SJSA1 (cell line): ENCODE measurements at regions not wholly inside any gene's neighbourhood (a gene's known extent, or its start where the extent isn't known, plus 50 kb on each side); places are given as distances from the start of the nearest gene placed in this dataset.

Experiments
- DNase-seq, 2 experiments: peaks; one replicate each; pipeline ENCODE4 v3.0.0-alpha.2; 2015 to 2020; ENCODE audit warnings: low spot score in 2 of 2, low read depth in 1 of 2
- H3K27ac ChIP-seq: fragments of 250-450 bp; sonication (Bioruptor Pico); 2 replicates; pipeline ENCODE4 v1.5.1; 2020; ENCODE audit warnings: mild to moderate bottlenecking, moderate library complexity
- H3K27me3 ChIP-seq: fragments of 250-450 bp; sonication (Bioruptor Pico); replicated peaks from 2 replicates; pipeline ENCODE4 v1.5.1; 2020; ENCODE audit warnings: mild to moderate bottlenecking, moderate library complexity
- H3K36me3 ChIP-seq: fragments of 250-450 bp; sonication (Bioruptor Pico); 2 replicates; pipeline ENCODE4 v1.5.1; 2020; ENCODE audit warnings: mild to moderate bottlenecking
- H3K4me1 ChIP-seq: fragments of 250-450 bp; sonication (Bioruptor Pico); replicated peaks from 2 replicates; pipeline ENCODE4 v1.6.1; 2021; ENCODE audit warnings: mild to moderate bottlenecking
- H3K4me3 ChIP-seq: fragments of 250-450 bp; sonication (Bioruptor Pico); 2 replicates; pipeline ENCODE4 v1.5.1; 2020; ENCODE audit warnings: mild to moderate bottlenecking
- H3K9me3 ChIP-seq: fragments of 250-450 bp; sonication (Bioruptor Pico); replicated peaks from 2 replicates; pipeline ENCODE4 v1.5.1; 2020; ENCODE audit warnings: mild to moderate bottlenecking

- no peak overlapping the region for H3K27ac ChIP-seq
- DNase-seq = no peak
- no peaks in the 10 kb centered on the region for H3K4me1 ChIP-seq
- no peaks in the 10 kb centered on the region for H3K36me3 ChIP-seq
- H3K9me3 ChIP-seq = no peaks in the 10 kb centered on the region
- H3K27me3 ChIP-seq = no peaks in the 10 kb centered on the region
- no peak overlapping the region for H3K4me3 ChIP-seq
Measured at GRCh38 chr6:92550501-92550900, 868.9 kb downstream of the EPHA7 start.

- Histone ChIP-seq H3K9me3 (no peaks in the 10 kb centered on the region), H3K4me3 (no peak overlapping the region), H3K4me1 (no peaks in the 10 kb centered on the region), H3K36me3 (no peaks in the 10 kb centered on the region), H3K27me3 (no peaks in the 10 kb centered on the region), H3K27ac (no peak overlapping the region)
- DNase-seq = no peak
Measured at GRCh38 chr6:92545861-92546260, 873.5 kb downstream of the EPHA7 start.

GRCh38 chr6:92541448-92542060 lies 877.8 kb downstream of the EPHA7 start:
- H3K36me3 ChIP-seq = no peaks in the 10 kb centered on the region
- 0 out of 2 replicates have a peak, but pooled peaks cover 3% of the 10 kb centered on the region for H3K9me3 ChIP-seq
- H3K27ac ChIP-seq = no peak overlapping the region
- no peaks in the 10 kb centered on the region for H3K4me1 ChIP-seq
- H3K27me3 ChIP-seq = no peaks in the 10 kb centered on the region
- no peak overlapping the region for H3K4me3 ChIP-seq
- DNase-seq = no peak

GRCh38 chr6:92538926-92539325 lies 880.4 kb downstream of the EPHA7 start:
- H3K4me3 ChIP-seq = no peak overlapping the region
- H3K27me3 ChIP-seq = no peaks in the 10 kb centered on the region
- H3K27ac ChIP-seq = no peak overlapping the region
- no peaks in the 10 kb centered on the region for H3K4me1 ChIP-seq
- DNase-seq = no peak
- H3K9me3 ChIP-seq = 0 out of 2 replicates have a peak, but pooled peaks cover 3% of the 10 kb centered on the region
- no peaks in the 10 kb centered on the region for H3K36me3 ChIP-seq

- Histone ChIP-seq H3K27me3 (no peaks in the 10 kb centered on the region), H3K9me3 (0 out of 2 replicates have a peak, but pooled peaks cover 3% of the 10 kb centered on the region), H3K4me3 (no peak overlapping the region), H3K4me1 (no peaks in the 10 kb centered on the region), H3K27ac (no peak overlapping the region), H3K36me3 (no peaks in the 10 kb centered on the region)
- no peak for DNase-seq
Measured at GRCh38 chr6:92538275-92538674, 881.1 kb downstream of the EPHA7 start.

- no peaks in the 10 kb centered on the region for H3K4me1 ChIP-seq
- H3K9me3 ChIP-seq = 0 out of 2 replicates have a peak, but pooled peaks cover 3% of the 10 kb centered on the region
- H3K27me3 ChIP-seq = no peaks in the 10 kb centered on the region
- H3K27ac ChIP-seq = no peak overlapping the region
- no peak for DNase-seq
- no peak overlapping the region for H3K4me3 ChIP-seq
- H3K36me3 ChIP-seq = no peaks in the 10 kb centered on the region
Measured at GRCh38 chr6:92534109-92534508, 885.2 kb downstream of the EPHA7 start.

GRCh38 chr6:92522589-92522988 lies 896.8 kb downstream of the EPHA7 start:
- no peak overlapping the region for H3K4me3 ChIP-seq

GRCh38 chr6:92521553-92521952 lies 897.8 kb downstream of the EPHA7 start:
- no peak overlapping the region for H3K27ac ChIP-seq
- H3K4me3 ChIP-seq = no peak overlapping the region
- DNase-seq = no peak
- no peaks in the 10 kb centered on the region for H3K27me3 ChIP-seq
- no peaks in the 10 kb centered on the region for H3K4me1 ChIP-seq
- no peaks in the 10 kb centered on the region; the same call in 1 of the 2 replicates for H3K9me3 ChIP-seq
- H3K36me3 ChIP-seq = no peaks in the 10 kb centered on the region

More at GRCh38 chr6:92522589-92522988, 896.8 kb downstream of the EPHA7 start:
- Histone ChIP-seq H3K36me3 (no peaks in the 10 kb centered on the region), H3K27me3 (no peaks in the 10 kb centered on the region), H3K4me1 (no peaks in the 10 kb centered on the region), H3K27ac (no peak overlapping the region), H3K9me3 (no peaks in the 10 kb centered on the region; the same call in 1 of the 2 replicates)
- no peak for DNase-seq

GRCh38 chr6:92510137-92510536 lies 909.2 kb downstream of the EPHA7 start:
- no peak overlapping the region for H3K27ac ChIP-seq
- H3K9me3 ChIP-seq = no peaks in the 10 kb centered on the region
- H3K36me3 ChIP-seq = no peaks in the 10 kb centered on the region
- DNase-seq = no peak
- no peak overlapping the region for H3K4me3 ChIP-seq
- no peaks in the 10 kb centered on the region for H3K4me1 ChIP-seq
- H3K27me3 ChIP-seq = no peaks in the 10 kb centered on the region

- no peak for DNase-seq
- H3K9me3 ChIP-seq = no peaks in the 10 kb centered on the region
- no peaks in the 10 kb centered on the region for H3K36me3 ChIP-seq
- H3K4me3 ChIP-seq = no peak overlapping the region
- H3K27ac ChIP-seq = no peak overlapping the region
- H3K27me3 ChIP-seq = no peaks in the 10 kb centered on the region
- no peaks in the 10 kb centered on the region for H3K4me1 ChIP-seq
Measured at GRCh38 chr6:92507552-92507951, 911.8 kb downstream of the EPHA7 start.

GRCh38 chr6:92504509-92504908 lies 914.9 kb downstream of the EPHA7 start:
- H3K27me3 ChIP-seq = no peaks in the 10 kb centered on the region
- no peak for DNase-seq
- no peaks in the 10 kb centered on the region for H3K36me3 ChIP-seq
- H3K27ac ChIP-seq = no peak overlapping the region
- H3K4me1 ChIP-seq = no peaks in the 10 kb centered on the region
- no peak overlapping the region for H3K4me3 ChIP-seq
- H3K9me3 ChIP-seq = no peaks in the 10 kb centered on the region

GRCh38 chr6:92497281-92497680 lies 922.1 kb downstream of the EPHA7 start:
- Histone ChIP-seq H3K4me1 (no peaks in the 10 kb centered on the region), H3K27me3 (no peaks in the 10 kb centered on the region), H3K4me3 (no peak overlapping the region), H3K9me3 (no peaks in the 10 kb centered on the region), H3K36me3 (no peaks in the 10 kb centered on the region), H3K27ac (no peak overlapping the region)
- DNase-seq = no peak

- Histone ChIP-seq H3K27me3 (no peaks in the 10 kb centered on the region), H3K4me3 (no peak overlapping the region), H3K36me3 (no peaks in the 10 kb centered on the region), H3K27ac (no peak overlapping the region), H3K9me3 (no peaks in the 10 kb centered on the region), H3K4me1 (no peaks in the 10 kb centered on the region)
- DNase-seq = no peak
Measured at GRCh38 chr6:92496527-92496926, 922.8 kb downstream of the EPHA7 start.

GRCh38 chr6:92495242-92495641 lies 924.1 kb downstream of the EPHA7 start:
- Histone ChIP-seq H3K36me3 (no peaks in the 10 kb centered on the region), H3K27ac (no peak overlapping the region), H3K27me3 (no peaks in the 10 kb centered on the region), H3K4me3 (no peak overlapping the region), H3K4me1 (no peaks in the 10 kb centered on the region), H3K9me3 (no peaks in the 10 kb centered on the region)
- DNase-seq = no peak

GRCh38 chr6:92485487-92485886 lies 933.9 kb downstream of the EPHA7 start:
- no peaks in the 10 kb centered on the region for H3K27me3 ChIP-seq
- no peak overlapping the region for H3K4me3 ChIP-seq
- no peak overlapping the region for H3K27ac ChIP-seq
- no peak for DNase-seq
- H3K36me3 ChIP-seq = no peaks in the 10 kb centered on the region
- no peaks in the 10 kb centered on the region for H3K4me1 ChIP-seq
- H3K9me3 ChIP-seq = no peaks in the 10 kb centered on the region
